Activated naive CD4-positive, alpha-beta T cell treated with anti-CD3 and anti-CD28 coated beads, Interleukin-2, amount 50 U/mL, for 72 hours (primary cell): ENCODE measurements at regions not wholly inside any gene's neighbourhood (a gene's known extent, or its start where the extent isn't known, plus 50 kb on each side); places are given as distances from the start of the nearest gene placed in this dataset.

ENCODE experiments used
- ATAC-seq, 2 donors: fragments of 150-1000 bp; cut with Tn5 transposase; 2 replicates each; pipeline ENCODE4 v1.10.0; 2021; ENCODE audit warnings: mild to moderate bottlenecking in 2 of 2, moderate library complexity in 2 of 2
- DNase-seq, 2 donors: peaks; one replicate each; pipeline ENCODE4 v3.0.0; 2021 to 2022; ENCODE audit warnings: low spot score in 2 of 2
- H3K27ac Mint-ChIP-seq, 2 donors: one replicate each; pipeline ENCODE4 v1.8.0; 2022; ENCODE audit warnings: mild to moderate bottlenecking in 2 of 2, mixed read lengths in 2 of 2
- H3K36me3 Mint-ChIP-seq, 2 donors: one replicate each; pipeline ENCODE4 v1.8.0; 2022; ENCODE audit warnings: mixed read lengths in 2 of 2
- H3K9me3 Mint-ChIP-seq, 2 donors: one replicate each; pipeline ENCODE4 v1.8.0; 2022; ENCODE audit warnings: mixed read lengths in 2 of 2

DNA sequence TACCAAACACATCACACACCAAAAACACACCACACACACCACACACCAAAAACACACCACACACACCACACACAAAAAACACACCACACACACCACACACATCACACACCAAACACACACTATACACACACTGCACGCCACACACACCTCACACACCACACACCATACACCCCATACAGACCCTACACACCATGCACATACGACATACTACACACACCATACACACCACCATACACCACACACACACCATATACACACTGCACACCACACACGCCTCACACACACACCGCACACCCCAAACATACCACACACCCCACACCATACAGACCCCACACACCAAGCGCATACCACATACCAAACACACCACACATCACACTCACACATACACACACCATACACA lies 226.9 kb upstream of the PKN2 start:
- H3K9me3 Mint-ChIP-seq = no peaks in the 10 kb centered on the region
- ATAC-seq (no peak), DNase-seq (no peak)
- H3K36me3 Mint-ChIP-seq = no peaks in the 10 kb centered on the region
- H3K27ac Mint-ChIP-seq = no peak overlapping the region

DNA sequence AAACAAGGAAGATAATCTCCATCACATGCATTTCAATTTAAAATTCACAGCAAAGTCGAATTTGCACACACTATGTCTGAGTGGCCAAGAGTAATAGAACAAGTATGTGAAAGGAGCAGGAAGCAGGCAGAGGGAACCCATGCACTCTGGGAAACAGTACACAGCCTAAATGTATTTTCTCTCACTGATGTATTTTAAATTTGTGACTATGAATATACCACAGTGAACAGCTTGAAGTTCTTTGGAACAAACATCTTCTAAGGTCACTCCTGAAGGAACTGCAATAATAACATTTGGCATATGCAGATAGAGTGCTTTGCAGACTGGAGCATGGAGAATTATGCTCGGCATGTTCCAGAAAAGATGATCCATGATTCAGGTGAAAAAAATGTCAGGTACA lies 223.1 kb upstream of the PKN2 start:
- Mint-ChIP-seq H3K36me3 (no peaks in the 10 kb centered on the region), H3K9me3 (no peaks in the 10 kb centered on the region), H3K27ac (no peak overlapping the region)
- no peak for ATAC-seq
- DNase-seq = no peak

DNA sequence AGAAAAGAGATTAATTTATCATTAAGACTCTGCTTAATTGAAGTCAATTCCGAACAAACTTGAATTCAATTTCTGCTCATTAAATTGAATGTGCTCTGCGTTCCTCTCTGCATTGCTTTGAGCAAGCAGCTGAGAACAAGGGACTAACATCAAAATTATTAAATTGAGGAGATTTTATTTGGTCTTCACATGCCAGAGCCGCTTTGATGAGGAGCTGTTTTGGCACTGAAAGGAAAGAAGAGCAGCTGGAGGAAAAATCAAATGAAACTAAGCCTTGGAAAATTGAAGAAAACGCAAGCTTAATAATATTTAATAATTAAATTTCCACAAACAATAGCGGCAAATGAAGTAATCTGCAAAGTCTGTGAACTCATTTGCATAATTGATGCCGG lies 222.0 kb upstream of the PKN2 start:
- Mint-ChIP-seq H3K9me3 (no peaks in the 10 kb centered on the region), H3K27ac (no peak overlapping the region), H3K36me3 (no peaks in the 10 kb centered on the region)
- DNase-seq = no peak
- ATAC-seq = no peak

DNA sequence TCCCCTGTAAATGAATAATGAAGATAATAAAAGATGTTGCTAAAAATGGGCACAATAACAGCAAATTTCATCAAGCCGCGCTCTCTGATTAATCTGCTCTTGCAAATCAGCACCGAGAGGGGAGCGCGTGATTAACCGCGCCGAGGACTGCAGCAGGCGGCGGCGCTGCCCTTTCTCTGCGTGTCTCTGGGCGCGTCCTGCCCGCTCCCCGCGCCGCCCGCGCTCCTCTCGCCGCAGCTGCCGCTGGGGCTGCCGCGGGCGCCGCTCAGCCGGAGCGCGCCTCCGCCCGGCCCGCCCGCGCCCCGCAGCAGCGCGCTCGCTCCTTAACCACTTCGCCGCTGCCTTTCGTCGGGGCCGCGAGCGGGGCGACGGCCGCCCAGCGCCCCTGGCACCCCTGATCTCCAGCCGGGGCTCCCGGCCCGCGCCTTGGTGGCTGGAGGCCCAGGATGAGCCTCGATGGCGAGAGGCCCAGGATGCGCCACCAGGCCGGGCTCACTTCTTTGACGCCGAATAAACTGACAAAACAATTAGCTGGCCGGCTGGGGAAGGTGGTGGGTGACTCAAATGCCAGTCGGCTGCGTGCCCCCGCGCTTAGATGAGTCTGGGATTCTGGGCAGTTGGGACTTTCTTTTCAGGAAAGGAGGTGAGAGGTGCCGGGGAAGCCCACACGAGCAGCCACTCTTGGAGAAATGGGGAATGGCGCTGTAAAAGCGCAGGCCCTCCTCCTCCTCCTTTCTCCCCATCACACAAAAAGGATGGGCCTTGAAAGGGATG lies 221.4 kb upstream of the PKN2 start:
- ATAC-seq (peak in 1 of 2 donors; percentile 50), DNase-seq (no peak)
- Mint-ChIP-seq H3K27ac (no peak overlapping the region), H3K36me3 (no peaks in the 10 kb centered on the region), H3K9me3 (peaks cover 0 to 2% of the 10 kb centered on the region in 2 donors)

DNA sequence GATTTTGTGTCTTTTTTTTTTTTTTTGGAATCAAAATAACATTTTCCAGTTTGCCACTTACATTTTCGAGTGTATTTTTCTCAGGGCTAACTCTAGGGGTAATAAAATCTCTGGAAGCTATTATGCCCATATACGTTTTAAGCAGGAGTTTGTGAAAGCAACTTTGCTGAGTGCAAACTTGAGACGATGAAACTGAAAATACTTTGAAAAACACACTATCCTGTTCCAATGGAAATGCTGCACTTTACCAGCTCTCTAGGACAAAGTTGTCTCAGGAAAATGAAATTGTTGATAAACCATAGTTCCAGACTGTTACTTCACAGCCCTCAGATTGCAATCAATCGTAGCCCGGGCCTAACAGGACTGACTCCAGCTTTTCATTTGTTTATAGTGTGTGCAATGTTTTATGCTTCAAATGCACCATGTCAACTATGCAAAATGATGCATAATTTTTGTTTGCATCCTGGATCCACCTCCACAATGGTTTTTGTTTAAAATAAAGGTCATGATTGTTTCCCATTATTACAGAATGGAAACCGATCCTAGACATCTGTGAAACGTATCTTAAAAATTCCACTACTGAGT lies 220.6 kb upstream of the PKN2 start:
- DNase-seq = no peak
- no peak overlapping the region for H3K27ac Mint-ChIP-seq
- ATAC-seq = no peak
- peaks cover 0 to 6% of the 10 kb centered on the region in 2 donors for H3K9me3 Mint-ChIP-seq
- no peaks in the 10 kb centered on the region for H3K36me3 Mint-ChIP-seq

DNA sequence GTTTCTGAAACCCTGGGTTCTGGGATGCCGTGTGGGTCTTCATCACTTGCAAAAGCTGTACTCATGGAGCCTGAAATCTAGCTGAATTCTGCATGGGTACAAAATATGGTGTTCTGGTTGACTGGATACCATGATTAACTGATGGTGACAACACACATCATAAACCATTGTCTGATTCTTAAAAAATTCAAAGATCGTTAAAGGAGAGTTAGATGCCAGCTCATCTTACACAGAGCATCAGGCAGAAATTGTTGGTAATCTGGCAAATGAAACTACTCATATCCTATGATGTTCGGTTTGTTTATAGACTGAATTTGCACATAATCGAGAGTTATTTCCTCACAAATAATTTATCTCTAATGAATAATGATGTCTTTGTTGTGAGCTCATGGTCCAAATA lies 218.1 kb upstream of the PKN2 start:
- H3K27ac Mint-ChIP-seq = no peak overlapping the region
- H3K36me3 Mint-ChIP-seq = no peaks in the 10 kb centered on the region
- no peak for DNase-seq
- H3K9me3 Mint-ChIP-seq = peaks cover 0 to 6% of the 10 kb centered on the region in 2 donors
- ATAC-seq = no peak

DNA sequence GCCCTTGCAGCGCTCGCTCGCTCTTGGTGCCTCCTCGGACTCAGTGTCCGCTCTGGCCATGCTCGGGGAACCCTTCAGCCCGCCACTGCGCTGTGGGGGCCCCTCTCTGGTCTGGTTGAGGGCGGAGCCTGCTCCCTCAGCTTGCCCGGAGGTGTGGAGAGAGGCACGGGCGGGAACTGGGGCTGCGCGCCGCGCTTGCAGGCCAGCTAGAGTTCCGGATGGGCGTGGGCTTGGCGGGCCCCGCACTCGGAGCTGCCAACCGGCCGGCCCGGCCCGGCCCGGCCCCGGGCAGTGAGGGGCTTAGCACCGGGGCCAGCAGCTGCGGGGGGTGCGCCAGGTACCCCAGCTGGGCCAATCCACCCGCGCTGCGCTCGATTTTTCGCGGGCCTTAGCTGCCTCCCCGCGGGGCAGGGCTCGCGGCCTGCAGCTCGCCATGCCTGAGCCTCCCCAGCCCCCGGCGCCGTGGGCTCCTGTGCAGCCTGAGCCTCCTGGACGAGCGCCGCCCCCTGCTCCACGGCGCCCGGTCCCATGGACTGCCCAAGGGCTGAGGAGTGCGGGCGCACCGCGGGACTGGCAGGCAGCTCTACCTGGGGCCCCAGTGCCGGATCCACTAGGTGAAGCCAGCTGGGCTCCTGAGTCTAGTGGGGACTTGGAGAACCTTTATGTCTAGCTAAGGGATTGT lies 217.0 kb upstream of the PKN2 start:
- DNase-seq (no peak), ATAC-seq (no peak)
- no peaks in the 10 kb centered on the region for H3K36me3 Mint-ChIP-seq
- H3K27ac Mint-ChIP-seq = no peak overlapping the region
- peaks cover 0 to 6% of the 10 kb centered on the region in 2 donors for H3K9me3 Mint-ChIP-seq

DNA sequence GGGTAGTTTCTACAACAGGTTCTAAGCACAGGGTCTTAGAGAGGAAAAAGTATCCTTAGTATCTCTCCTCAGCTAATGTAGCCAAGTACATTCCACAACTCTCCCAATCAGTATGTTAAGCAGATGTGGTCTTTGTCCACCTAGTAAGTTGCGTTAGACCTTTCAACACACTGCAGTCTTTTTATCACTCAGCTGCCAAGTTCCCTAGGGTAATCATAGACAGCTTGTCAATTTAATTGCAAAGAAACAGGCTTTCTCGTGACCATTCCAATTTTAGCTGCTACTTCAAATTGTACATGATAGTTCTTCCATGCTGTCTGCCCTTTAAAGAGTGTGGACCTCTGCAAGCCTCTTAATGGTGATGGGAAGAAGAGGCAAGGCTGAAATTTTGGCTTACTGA lies 211.8 kb upstream of the PKN2 start:
- Mint-ChIP-seq H3K36me3 (no peaks in the 10 kb centered on the region), H3K27ac (no peak overlapping the region), H3K9me3 (peaks cover 0 to 6% of the 10 kb centered on the region in 2 donors)
- DNase-seq = no peak
- no peak for ATAC-seq

DNA sequence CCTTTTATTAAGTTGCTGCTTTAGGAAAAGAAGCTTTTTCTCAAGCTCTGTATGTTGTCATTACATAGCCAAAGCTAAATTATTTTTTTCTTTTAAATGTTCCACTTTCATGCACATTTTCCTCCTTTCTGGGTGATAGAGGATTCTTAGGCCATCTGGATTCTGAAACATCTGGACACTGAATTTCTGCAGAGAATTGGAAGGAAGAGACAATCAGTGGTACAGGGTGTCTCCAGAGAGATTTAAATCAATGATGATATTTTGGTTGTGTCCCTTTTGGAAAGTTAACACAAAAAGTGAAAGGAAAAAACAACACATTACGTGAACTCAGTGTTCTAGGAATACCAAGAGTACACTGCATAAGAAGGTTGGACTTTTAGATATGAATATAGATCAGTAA lies 211.4 kb upstream of the PKN2 start:
- H3K36me3 Mint-ChIP-seq = no peaks in the 10 kb centered on the region
- DNase-seq = no peak
- H3K27ac Mint-ChIP-seq = no peak overlapping the region
- peaks cover 0 to 3% of the 10 kb centered on the region in 2 donors for H3K9me3 Mint-ChIP-seq
- no peak for ATAC-seq

DNA sequence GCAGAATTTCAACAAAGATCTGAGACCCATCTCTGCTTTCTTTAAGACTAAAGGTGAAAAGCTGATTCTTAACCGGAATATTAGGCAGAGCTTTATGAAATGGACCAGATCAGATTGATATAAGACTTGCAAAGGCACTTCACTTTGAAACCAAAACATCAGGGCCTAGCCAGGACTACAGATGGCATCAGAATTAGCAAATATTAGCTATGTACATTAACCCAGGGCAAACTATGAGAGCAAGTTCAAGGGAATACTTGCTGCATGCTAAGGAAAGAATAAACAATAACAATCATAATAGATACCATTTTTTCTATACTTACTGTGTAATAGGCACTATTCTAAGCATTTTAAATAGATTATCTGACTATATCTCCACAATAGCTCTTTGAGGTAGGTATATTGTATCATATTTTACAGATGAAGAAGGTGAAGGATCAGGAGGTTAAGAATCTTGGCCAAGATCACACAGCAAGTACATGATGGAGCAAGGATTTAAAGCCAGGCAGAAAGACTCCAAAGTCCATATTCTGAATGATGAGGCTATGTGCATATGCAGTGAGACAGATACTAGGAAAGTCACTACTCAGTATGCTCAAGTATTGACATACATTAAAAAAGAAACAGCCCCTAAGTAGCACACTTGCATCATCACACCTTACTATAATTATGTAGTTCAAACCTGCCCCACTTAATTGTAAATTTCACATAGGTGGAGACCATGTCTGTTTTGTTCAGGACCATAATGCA lies 209.3 kb upstream of the PKN2 start:
- DNase-seq (no peak), ATAC-seq (no peak)
- no peaks in the 10 kb centered on the region for H3K9me3 Mint-ChIP-seq
- H3K36me3 Mint-ChIP-seq = no peaks in the 10 kb centered on the region
- no peak overlapping the region for H3K27ac Mint-ChIP-seq

DNA sequence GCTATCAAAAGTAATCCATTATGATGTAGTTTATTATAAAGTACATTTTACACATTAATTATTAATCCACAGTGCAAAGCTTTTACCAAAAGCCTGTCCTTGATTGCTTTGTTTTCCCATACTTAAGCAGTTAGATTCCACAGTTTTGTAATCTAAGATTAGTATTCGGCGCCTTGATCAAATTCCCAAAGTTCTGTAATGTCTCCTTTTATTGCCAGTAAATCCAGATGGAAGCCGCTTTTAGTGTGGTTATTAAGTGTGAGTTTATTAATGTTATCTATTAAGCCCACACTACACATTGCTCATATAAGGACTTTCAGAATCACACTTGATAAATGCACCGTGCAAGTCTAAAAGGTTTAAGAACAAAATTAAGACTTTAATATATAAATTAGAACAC lies 199.2 kb upstream of the PKN2 start:
- no peaks in the 10 kb centered on the region for H3K36me3 Mint-ChIP-seq
- ATAC-seq = no peak
- no peaks in the 10 kb centered on the region for H3K9me3 Mint-ChIP-seq

DNA sequence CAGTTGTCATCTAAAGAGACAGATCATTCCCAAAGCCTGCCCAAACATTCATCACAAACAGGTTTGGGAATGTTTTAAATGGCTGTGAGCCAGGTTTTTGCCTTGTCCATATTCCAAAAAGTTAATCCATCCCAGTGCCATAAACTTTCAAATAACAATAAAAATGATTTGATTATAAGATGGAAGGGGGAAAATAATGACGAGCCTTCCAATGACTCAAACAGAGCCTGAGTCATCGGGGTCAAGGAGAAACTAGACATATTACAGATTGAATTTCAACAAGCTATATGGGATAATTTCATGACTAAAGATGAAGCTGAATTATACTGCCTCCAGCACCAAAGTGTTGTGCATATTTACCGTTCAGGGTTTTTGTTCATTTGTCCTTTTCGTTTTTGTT lies 195.8 kb upstream of the PKN2 start:
- no peak for ATAC-seq
- Mint-ChIP-seq H3K27ac (no peak overlapping the region), H3K36me3 (no peaks in the 10 kb centered on the region), H3K9me3 (no peaks in the 10 kb centered on the region)
- no peak for DNase-seq

More for the DNA sequence above, 199.2 kb upstream of the PKN2 start:
- DNase-seq = no peak
- H3K27ac Mint-ChIP-seq = no peak overlapping the region

DNA sequence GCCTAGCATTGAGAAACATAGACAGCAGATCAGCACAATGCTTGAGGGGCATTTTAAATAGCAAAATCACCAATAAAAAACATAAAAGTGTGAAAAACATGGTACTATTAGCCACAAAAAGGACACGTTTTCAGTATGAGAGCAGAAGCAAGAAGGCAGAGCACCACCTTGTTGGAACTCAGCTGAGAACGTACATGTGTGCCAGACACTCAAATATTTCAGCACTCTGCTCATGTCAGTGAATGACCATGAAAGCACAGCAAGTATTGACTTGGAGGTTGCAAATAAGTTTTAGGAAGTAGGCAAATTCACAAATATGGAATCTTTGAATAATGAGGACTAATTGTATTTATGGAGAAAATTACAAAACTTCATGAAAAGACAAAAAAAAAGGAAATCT lies 193.4 kb upstream of the PKN2 start:
- no peak overlapping the region for H3K27ac Mint-ChIP-seq
- DNase-seq = no peak
- no peak for ATAC-seq

DNA sequence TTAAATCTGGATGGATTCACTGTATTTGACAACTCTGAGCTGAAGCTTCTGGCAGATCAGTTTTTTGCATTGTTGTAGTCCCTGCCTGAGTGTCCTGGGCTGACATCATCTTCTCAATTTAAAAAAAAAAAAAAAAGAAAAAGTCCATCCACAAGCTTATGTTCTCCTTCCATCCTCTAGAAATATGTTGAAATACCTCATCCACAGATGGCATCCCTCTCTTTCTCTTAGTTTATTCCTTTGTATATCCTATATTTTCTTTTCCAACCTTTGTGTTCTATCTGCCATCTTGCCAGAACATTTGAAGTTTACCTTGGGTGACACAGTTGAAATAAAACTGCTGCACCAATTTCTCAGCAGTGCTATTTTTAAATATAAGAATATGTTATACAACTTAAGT lies 184.4 kb upstream of the PKN2 start:
- no peaks in the 10 kb centered on the region for H3K36me3 Mint-ChIP-seq
- no peak overlapping the region for H3K27ac Mint-ChIP-seq
- ATAC-seq (no peak), DNase-seq (no peak)
- H3K9me3 Mint-ChIP-seq = no peaks in the 10 kb centered on the region

More for the DNA sequence above, 193.4 kb upstream of the PKN2 start:
- H3K36me3 Mint-ChIP-seq = no peaks in the 10 kb centered on the region
- H3K9me3 Mint-ChIP-seq = no peaks in the 10 kb centered on the region

DNA sequence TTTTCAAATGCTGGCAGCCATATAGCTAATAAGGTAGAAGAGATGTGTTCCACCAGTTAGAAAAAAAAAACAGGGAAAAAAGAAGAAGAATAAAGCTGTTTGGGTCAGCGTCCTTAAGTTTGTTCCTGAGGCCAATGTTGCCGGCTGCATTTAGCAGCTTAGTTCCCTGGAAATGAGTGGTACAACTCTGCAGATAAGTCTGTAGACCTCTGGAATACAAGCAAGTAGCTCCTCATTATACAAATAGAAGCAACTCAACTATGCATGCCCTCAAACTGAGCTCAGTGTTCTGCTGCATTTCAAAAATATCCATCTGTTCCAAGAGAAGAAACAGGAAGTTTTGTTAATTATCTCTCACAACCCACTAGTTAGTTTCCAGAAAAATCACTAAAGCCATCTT lies 181.2 kb upstream of the PKN2 start:
- no peak overlapping the region for H3K27ac Mint-ChIP-seq
- no peak for ATAC-seq

DNA sequence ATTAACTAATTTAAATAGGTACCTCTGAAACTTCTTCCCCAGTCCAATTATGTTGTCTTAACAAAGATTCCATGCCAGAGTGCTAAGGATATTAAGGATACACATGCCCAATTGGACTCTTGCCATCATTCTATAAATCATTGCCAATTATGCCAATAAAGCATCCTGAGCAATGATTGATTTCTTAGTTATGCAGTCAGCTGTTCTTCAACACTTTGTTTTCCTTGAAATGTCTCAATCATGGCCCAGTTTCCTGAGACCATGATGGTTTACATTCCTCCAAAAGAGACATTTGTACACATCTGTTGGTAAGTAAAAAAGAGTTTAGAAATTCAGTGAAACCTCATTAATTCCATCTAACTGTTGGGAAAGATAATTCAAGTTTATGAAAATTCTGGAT lies 180.4 kb upstream of the PKN2 start:
- DNase-seq (no peak), ATAC-seq (no peak)
- Mint-ChIP-seq H3K27ac (no peak overlapping the region), H3K36me3 (no peaks in the 10 kb centered on the region), H3K9me3 (no peaks in the 10 kb centered on the region)

More for the DNA sequence above, 181.2 kb upstream of the PKN2 start:
- no peak for DNase-seq
- H3K36me3 Mint-ChIP-seq = no peaks in the 10 kb centered on the region
- no peaks in the 10 kb centered on the region for H3K9me3 Mint-ChIP-seq

DNA sequence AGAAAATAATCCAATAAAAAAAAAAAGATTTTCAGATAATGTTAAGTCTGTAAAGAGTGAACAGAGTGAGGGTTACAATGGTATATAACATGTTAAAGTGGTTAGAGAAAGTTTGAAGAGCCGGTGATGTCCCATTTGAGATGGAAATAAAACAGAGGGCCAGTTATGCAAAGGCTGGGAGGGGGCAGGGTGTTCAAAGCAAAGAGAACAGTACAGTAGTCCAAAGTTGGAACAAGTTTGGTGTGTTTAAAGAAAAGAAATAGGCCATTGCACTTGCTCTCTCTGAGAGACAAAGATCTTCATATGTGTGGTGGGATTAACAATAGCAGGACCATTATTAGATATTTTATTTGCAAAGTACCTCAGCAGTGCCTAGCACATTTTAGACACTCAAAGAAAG lies 179.5 kb upstream of the PKN2 start:
- no peak for ATAC-seq
- Mint-ChIP-seq H3K27ac (no peak overlapping the region), H3K9me3 (no peaks in the 10 kb centered on the region), H3K36me3 (no peaks in the 10 kb centered on the region)
- no peak for DNase-seq
